AG20443 (cell line): ENCODE measurements at regions not wholly inside any gene's neighbourhood (a gene's known extent, or its start where the extent isn't known, plus 50 kb on each side); places are given as distances from the start of the nearest gene placed in this dataset.
"Not testable (repeated sequence)": the region's sequence is repeated elsewhere in the genome, so short reads cannot be mapped to it uniquely, and the experiment has no call there.

Experiments used
- DNase-seq: peaks from one replicate; pipeline ENCODE4 v3.0.0; 2012; ENCODE audit warnings: low spot score, mixed read lengths

DNA sequence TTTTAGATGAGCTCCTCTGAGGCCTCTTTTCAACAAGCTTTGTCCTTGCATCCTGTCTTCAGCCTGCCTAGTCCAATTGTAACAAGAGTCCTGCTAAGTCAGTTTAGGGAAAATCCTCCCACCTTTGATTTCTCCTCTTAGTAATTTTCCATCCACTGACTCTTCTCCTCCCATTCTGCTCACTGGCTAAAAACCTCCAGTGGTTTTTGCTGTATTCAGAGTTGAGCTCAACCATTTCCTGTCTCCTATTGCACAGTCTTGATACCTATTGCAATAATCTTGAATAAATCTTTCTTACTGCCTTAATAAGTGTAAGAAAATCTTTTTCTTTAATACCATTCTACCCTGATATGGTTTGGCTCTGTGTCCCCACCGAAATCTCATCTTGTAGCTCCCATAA, 117.8 kb upstream of the ENPP6 start:
- no peak for DNase-seq

DNA sequence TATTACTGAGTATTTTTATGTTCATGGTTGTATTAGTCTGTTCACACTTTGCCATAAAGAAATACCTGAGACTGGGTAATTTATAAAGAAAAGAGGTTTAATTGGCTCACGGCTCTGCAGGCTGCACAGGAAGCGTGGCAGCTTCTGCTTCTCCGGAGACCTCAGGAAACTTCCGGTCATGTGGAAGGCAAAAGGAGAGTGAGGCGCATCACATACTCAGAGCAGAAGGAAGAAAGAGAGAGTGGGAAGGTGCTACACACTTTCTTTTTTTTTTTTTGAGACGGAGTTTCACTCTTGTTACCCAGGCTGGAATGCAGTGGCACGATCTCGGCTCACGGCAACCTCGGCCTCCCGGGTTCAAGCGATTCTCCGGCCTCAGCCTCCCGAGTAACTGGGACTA, 115.8 kb upstream of the ENPP6 start:
- DNase-seq: not testable (repeated sequence)

DNA sequence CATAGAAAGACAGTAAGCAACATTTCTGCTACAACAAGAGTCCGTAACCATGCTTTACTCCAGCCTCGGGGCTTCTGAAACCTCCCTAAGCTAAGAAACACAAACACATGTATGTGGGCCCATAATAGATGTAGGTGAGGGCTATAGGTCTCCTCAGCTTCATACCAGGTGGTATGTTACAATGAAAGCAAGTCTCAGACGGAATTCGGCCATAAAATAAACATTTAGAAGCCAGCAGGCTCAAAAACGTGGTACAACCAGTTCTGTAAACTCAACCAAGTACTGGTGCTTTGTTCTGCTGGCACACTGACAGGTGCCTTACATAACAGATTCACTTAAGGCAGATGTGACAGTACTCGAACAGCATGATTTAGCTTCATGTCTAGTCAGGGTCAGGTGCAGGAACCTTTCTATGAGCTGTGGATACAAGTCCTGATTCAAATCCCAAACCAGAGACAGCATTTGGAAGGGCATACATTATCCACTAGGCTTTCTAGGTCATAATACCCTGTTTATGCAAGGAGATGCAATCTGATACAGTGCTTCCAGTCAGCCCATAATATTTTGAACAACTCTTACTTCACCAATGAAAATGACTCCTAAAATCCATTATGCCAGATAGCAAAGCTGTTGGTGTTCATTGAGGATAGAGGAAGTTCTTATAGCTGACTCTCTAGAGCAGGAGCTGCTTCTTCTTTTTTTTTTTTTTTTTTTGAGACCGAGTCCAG, 113.8 kb upstream of the ENPP6 start:
- no peak for DNase-seq

GRCh38 chr4:184330517-184331094, 112.9 kb upstream of the ENPP6 start:
- not testable (repeated sequence) for DNase-seq

DNA sequence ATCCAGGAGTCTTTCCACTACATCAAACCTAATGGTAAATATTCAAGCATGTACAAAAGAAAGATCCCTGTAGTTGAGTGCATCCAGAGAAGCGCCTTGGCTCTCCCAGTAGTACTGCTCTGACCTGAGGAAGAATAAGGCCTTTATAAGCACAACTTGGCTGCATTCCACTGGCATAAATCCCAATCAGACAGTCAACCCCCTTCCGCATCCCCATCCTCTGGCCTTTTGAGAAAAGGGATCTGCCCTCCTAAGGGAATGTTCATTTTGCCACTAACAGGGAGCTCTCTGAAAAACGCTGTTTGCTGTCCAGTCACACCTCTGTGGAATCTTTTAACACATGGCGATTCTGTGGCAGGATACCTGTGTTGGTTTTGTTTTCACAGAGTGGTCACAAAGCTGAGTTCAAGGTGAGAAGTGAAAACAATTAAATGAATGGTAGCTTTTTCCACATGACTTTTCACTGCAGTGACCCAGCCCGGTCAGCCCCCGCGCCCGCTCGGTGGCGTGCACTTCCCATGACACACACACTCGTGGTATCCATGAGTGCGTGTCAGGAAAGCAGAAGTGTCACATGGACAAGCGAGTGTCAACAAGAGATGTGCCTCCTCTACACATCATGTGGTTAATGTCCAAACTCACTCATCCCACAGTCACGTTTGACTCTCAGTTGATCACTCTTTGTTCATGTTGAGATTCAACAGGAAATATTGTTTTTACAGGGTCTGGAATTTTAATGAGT, 112.2 kb upstream of the ENPP6 start:
- DNase-seq: no peak

DNA sequence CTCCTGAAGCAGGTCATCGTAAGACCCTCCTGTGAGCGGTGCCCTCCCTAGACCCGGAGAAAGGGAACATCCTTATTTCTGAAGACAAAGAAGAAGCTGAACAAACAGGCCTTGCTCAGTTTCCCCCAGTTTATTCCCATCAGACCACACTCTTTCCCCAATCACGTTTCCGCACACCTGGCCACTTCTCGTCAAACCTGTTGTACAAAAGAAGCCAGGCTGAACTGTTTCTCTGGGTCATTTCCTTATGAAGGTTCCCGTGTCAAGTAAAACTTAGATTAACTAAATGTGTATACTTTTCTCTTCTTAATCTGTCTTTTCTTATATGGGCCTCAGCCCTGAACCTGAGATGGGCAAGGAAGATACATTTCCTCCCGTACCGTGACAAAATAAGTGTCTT, 111.6 kb upstream of the ENPP6 start:
- no peak for DNase-seq

DNA sequence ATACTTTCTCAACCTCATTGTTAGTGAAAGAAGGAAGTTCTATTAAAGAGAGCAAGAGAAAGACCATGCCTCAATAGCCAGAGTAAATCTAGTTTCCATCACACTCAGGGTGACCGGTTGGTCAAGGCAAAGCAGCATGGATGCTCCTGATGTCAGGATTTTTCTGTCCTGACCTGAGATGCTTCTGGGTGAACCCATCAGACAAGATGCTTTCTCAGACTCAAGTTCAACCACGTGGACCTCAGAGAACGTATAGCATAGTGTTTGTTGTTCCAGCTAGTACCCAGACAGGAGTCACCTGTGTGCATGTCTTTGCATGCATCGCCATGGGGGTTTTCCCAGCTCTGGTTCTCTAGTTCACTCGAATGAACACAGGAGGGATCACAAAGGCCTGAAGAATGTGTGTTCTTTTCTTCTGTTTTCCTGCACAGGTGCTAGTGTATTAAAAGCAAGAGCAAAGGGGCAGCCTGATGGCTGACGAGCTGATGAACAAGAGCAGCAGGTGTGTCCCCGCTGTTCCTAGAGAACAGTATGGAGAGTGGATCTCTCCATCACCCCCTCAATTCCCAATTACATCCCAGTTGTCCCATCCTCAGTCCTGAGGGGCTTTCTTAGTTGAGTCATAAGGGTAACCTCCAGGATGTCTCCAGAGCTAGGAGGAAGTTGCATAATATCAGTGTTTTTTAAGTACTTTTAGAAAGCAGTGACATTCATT, 110.5 kb upstream of the ENPP6 start:
- DNase-seq: no peak

DNA sequence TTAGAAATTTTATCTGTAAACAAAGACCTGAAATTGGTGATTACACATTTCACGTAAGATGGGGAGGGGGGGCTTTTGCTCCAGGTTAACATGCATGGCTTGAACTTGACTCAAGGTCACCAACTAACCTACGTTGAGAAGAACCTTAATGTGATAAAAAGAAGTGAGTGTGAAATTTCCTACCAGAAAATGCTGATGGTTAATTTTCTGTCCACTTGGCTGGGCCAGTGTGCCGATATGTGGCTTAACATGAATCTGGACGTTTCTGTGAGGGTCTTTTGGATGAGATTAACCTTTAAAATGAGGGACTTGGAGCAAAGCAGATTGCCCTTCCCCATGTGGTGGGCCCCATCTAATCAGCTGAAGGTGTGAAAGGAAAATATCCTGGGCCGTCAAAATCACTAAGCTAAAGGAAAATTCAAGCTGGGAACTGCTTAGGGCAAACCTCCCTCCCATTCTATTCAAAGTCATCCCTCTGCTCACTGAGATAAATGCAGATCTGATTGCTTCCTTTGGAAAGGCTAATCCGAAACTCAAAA, 107.3 kb upstream of the ENPP6 start:
- no peak for DNase-seq

- no peak for DNase-seq
These were observed 104.8 kb upstream of the ENPP6 start for GRCh38 chr4:184322328-184323025.

- DNase-seq: no peak
These were observed 103.0 kb upstream of the ENPP6 start for GRCh38 chr4:184320631-184321030.

GRCh38 chr4:184318852-184319251, 101.2 kb upstream of the ENPP6 start:
- no peak for DNase-seq

- no peak for DNase-seq
These were observed 99.7 kb upstream of the ENPP6 start for GRCh38 chr4:184317234-184317918.

DNA sequence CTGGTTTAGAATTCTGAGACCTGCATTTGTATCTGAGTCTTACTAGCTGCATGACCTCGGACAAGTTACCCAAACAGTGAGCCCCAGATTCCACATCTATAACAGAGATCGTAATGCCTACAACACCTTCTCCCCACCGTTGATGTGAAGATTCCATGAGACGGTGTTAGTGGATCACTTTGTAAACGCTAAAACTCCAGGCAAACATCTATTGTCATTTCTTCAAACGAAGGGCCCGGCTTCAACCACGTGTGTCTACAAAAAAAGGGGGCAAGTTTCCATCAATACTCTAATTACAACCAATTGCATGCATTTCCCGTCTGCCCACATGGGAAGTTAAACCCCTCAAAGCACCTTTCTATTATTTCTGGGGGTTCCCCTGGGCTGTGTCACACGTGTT, 99.1 kb upstream of the ENPP6 start:
- DNase-seq: no peak

DNA sequence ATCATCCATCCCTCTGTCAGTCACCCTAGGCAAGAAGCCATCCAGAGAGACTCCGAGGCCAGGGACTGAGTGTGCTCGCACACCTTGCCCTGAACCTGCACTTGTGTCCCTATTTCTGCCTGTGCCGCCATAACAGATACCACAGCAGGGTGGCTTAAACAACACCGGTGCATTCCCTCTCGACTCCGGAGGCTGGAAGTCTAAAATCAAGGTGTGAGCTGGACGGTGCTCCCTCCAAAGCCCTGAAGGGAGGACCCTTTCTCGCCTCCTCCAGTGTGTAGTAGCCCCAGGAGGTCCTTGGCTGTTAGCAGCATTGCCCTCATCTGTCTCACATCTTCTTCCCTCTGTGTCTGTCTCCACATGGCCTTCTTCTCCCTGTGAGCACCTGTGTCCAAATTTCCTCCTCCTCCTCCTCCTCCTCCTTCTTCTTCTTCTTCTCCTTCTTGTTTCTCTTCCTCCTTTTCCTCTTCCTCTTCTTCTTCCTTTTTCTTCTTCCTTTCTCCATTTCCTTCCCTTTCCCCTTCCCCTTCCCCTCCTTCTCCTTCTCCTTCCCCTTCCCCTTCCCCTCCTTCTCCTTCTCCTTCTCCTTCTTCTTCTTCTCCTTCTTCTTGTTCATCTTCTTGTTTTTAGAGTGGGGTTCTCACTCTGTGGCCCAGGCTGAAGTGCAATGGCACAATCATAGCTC, 98.1 kb upstream of the ENPP6 start:
- no peak for DNase-seq

DNA sequence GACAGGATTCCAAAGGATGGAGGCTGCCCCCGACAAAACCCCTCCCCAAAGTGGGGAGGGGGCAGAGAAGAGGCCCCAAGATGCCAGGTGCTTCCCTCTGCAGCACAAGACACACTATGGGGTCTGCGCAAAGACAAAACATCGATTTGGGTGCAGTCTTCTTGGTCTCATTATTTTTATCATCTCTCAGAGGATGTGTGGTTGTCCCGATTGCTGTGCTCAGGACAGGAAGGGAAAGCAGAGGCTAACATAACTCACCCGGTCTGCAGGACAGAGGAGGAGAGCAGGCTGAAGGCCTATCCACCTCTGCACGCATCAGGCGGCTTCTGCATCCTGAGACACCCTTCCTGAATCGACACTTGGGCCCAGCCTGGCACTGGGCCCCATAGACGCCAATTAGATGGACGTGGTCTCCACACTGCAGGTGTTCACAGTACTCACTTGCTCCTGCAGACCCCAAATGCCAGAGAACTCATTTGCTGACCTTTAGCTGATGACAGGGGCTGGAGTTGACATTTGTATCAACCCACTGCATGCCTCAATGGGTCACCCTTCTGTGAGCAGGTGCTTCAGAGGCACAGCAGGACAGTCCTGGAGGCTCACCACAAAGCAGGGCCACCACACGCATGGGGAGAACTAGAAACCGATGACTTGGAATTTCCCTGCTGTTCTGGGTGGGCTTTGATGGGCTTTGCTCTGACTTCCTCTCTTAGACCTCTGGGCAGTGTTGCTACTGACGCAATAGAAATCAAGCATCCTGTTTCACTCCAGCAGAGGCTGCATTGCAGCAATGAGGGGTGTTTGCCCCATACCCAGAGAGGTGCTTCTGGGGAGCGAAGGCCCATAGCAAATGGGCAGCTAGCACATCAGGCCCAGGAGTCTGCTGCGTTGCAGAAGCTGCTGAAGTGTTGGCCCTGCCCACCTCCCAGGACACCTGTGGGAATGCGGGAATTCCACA, 96.3 kb upstream of the ENPP6 start:
- DNase-seq: no peak

DNA sequence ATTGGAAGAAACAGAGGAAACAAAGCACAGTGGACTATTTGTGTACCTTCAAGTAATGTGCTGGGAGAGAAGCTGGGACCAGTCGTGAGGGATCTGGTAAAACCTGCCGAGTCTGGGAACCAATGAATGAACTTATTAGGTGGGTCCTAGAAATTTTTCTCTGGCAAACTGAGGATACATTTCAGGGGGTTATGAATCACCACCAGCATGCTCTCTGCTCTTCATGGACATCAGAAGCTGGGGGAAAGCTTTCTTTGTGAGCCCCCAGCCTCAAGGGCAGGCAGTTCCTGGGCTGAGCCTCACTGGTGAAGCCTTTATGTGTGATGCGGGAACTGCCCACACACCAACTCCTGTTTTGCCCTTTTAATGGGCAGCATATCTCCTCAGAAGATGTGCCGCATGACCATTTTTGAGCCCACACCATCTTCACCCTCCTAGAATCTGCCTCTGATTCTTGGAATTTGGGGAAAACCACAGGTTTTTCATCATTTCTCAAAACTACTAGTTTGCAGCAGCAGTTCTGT, 95.4 kb upstream of the ENPP6 start:
- DNase-seq: no peak

- DNase-seq: no peak
These were observed 94.5 kb upstream of the ENPP6 start for GRCh38 chr4:184312126-184312525.

- DNase-seq: no peak
These were observed 93.4 kb upstream of the ENPP6 start for GRCh38 chr4:184310881-184311709.
